Cortex of kidney (tissue), 1 donor: ENCODE measurements at regions not wholly inside any gene's neighbourhood (a gene's known extent, or its start where the extent isn't known, plus 50 kb on each side); places are given as distances from the start of the nearest gene placed in this dataset.

Experiments used
- DNase-seq: peaks from one replicate; lab custom pipeline; 2025; lab: John Stamatoyannopoulos, UW

DNA sequence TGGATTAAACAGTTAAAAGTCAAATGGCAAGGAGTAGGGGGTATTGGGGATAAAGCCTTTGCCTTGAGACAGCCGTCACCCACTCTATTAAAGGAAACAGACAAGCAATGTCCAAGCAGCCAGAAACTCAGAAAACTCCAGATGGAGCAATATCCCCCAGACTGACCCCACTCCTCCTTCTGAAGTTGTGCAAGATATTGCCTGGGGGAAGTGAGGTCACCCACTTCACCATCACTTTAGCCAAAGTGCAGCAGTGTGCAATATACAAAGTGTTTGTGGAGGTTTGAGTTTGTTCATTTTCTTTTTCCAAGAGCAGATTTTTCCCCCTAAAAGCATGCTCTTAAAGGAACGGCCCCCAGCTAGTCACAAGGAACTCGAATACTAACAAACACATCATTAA lies 125.1 kb downstream of the ETS2 start:
- no peak for DNase-seq

- DNase-seq: no peak
Measured at GRCh38 chr21:38930066-38930465, 124.3 kb downstream of the ETS2 start.

DNA sequence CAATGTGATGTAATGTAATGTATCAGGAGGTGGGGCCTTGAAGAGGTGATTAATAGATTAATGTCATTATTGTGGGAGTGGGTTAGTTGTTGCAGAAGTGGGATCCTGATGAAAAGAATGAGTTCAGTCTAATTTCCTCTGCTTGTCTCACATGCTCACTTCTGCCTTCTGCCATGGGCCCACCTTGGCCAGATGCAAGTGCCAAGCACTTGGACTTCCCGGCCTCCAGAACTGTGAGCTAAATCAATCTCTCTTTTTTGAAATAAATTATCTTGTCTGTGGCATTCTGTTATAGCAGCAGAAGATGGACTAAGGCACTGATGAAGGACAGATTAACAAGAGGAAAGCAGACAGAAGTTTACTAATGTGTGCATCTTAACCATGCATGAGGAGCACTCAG lies 123.9 kb downstream of the ETS2 start:
- DNase-seq: no peak

DNA sequence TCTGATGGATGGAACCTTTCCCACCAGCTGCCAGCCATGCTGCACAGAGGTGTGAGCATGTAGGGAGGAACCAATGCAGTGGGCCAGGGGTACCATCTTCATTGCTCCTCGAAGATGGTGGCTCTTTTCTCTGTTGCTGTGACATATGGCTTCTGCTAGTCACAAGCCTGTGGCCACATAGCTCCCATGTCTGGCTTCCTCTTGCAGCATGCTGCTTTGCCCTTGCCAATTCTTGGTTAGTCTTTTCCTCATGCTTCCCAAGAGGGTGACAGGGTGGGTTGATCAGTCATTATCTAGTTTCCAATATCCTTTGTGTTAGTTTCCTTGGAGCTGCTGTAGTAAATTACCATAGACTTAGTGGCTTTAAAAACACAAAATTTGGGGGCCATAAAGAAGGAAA lies 123.4 kb downstream of the ETS2 start:
- DNase-seq: no peak

GRCh38 chr21:38927776-38928175 lies 122.0 kb downstream of the ETS2 start:
- DNase-seq: no peak

- no peak for DNase-seq
Measured at GRCh38 chr21:38925923-38926322, 120.2 kb downstream of the ETS2 start.

- no peak for DNase-seq
Measured at GRCh38 chr21:38925478-38925877, 119.7 kb downstream of the ETS2 start.

GRCh38 chr21:38924954-38925353 lies 119.2 kb downstream of the ETS2 start:
- no peak for DNase-seq

- no peak for DNase-seq
Measured at GRCh38 chr21:38923429-38923828, 117.7 kb downstream of the ETS2 start.

DNA sequence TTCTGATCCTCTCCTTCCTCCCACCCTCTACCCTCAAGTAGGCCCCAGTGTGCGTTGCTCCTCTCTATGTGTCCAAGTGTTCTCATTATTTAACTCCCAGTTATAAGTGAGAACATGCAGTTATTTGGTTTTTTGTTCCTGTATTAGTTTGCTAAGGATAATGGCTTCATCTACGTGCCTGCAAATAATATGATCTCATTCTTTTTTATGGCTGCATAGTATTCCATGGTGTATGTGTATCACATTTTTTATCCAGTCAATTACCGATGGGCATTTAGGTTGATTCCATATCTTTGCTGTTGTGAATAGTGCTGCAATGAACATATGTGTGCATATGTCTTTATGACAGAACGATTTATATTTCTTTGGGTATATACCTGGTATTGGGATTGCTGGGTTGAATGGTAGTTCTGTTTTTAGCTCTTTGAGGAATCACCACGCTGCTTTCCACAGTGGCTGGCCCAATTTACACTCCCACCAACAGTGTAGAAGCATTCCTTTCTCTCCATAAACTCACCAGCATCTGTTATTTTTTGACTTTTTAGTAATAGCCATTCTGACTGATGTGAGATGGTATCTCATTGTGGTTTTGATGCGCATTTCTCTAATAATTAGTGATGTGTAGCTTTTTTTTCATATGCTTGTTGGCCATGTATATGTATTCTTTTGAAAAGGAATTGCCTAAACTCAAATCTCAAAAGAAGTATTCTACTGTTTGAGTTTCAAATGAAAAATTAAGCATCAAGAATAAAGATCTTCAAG lies 116.9 kb downstream of the ETS2 start:
- DNase-seq: no peak

DNA sequence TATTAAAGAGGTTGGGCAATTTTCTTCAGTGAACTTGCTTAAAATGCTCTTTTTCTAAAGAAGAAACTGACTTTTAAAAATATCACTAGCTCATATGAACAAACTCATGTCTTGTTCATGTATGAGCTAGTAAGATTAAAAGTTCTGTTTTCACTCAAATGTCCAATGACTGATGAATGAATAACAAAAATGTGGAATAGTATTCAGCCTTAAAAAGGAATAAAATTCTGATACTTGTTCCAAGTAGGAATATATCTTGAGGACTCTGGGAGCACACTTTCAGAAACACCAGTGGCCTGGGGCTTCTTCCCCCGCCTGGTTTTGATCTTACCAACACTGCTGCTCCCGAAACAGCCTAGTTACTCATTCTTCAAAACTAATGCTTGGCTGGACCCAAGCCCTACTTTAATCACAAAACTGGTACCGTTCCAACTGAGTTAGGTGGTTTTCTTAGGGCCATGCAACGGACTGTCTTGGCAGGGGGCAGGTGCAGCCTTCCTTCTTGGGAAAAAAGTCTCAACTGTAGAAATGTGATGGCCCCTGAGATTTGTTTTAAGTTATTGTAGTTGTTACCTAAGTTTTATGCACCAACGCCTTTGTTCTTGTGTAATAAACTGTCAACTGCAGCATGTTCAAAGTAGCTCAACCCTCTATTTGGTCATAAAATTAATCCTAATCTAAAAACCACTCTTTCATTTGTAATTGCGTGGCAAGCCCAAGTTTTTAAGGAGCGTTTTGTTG lies 116.0 kb downstream of the ETS2 start:
- no peak for DNase-seq

DNA sequence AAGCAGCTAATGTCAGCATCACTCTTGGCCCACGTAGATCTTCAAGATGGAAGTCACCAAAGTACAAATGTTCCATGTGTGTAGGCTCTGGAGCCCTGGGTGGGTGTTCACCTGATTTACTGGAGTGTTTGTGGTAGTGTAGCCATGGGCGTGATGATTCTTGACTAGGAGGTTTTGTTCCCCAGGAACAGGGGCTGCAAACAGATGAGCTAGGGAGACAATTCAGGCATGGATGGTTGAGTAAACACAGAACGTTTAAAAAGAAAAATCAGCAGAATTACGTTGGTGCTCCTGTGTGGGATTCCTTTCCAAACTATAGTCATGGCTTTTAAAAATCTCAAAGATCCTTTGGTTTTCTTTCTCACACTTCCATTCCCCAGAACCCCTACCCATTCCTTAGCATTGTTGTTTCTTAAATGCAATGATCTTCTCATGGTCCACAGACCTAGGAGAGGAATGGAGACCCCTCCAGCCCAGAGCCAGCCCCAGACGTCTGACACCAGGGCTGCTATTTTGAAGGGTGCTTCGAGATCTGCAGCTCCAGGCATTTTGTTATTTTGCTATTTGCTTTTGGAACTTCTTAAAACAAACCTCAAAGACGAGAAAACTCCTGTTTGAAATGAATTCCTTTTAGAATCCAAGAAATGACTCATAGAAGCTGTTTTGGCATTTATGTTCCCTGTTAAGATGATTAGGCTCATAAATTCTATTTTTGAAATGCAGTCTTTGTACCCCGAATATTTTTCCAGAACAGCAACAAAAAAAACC lies 115.1 kb downstream of the ETS2 start:
- no peak for DNase-seq

DNA sequence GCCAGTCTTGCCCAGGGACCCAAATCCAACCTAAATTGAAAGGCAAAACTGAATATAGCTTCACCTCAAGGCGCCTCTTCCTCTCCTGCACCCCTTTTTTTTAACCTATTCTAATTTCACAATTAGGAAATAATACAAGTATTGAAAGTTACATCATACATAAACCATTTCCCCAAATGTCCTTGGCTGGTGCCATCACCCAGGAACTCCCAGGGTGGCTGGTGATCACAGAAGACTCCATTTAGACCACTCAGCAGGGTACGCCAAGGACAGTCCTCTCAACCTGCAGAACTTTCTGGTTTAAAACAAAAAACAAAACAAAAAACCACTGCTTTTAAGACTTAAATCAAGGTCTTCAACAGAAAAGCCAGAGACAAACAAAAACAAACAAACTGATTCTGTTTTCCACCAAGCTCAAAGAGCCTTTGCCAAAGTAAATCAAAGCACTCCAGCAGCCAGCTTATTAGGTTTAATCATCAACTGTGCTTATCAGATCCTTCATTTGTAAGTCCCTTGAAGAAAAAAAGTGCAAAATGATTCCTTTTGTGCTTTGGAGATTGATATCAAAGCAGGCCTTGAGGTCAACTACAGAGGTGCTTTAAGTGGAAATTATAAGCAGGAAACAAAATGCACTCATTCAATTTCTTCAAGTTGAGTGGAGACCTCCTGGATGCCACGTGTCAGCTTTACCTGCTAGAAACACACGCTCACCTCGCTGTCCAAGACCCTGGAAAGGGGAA lies 113.0 kb downstream of the ETS2 start:
- no peak for DNase-seq

- no peak for DNase-seq
Measured at GRCh38 chr21:38917043-38917774, 111.5 kb downstream of the ETS2 start.

DNA sequence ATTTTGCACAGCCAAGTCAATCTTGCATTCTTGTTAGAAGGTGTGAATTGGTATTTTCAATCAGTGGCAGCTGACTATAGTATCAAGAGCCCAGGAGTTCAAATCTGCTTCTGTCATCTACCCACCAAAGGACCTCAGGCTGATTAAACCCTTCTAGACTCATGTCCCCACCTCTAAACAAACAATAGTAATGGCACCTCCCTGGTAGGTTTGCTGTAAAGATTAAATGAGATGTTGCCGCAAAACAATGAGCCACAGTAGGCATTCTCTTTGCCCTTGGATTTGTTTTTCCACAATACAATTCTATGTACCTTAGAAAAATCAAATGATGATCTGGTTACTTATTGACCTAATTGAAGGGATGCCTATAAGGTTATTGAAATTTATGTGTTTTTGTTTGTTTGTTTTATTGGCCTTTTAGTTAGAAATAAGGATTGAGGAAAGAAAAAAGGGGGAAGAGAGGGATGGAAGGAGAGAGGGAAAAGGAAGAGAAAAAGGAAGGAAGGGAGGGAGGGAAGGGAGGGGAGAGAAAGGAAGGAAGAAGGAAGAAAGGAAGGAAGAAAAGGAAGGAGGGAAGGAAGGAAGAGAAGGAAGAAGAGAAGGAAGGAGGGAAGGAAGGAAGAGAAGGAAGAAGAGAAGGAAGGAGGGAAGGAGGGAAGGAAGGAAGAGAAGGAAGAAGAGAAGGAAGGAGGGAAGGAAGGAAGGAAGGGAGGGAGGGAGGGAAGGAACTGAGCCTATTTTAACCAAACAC lies 110.7 kb downstream of the ETS2 start:
- no peak for DNase-seq

GRCh38 chr21:38915546-38915945 lies 109.8 kb downstream of the ETS2 start:
- DNase-seq: no peak

DNA sequence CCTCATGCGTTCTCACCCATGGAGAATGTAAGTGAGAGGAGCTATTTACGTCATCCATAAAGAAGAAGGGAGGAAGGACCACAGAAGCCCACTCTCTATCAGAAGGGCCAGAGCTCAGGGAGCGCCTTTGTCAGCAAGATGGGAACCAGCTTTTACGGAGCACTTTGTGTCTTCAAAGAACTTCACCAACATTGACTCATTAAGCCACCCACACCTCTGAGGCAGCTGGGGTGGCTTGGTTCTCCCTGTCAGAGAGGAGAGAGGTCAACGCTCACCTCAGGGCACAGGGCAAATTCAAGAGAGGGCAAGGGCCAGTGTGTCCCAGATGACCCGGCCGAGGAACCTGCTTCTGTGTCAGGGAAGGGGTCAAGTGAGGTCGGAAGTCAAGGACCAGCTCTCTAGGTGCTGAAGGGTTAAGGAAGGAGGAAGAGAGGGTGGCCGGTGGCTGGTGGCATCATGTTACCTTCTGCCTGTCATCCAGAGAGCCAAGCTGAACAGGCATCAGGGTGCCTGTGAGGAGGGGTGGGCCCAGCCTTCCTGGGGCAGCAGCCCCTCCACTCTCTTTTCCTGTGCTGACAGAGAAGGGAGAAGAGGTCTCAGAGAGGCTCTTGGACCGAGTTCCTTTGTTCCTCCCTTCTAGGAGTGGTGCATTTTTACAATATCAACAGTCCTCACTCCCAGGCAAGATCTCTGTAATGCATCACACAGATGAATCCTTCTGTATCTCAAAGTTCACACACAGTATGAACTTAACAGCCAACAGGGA lies 109.0 kb downstream of the ETS2 start:
- DNase-seq: no peak

- no peak for DNase-seq
Measured at GRCh38 chr21:38913893-38914527, 108.3 kb downstream of the ETS2 start.

DNA sequence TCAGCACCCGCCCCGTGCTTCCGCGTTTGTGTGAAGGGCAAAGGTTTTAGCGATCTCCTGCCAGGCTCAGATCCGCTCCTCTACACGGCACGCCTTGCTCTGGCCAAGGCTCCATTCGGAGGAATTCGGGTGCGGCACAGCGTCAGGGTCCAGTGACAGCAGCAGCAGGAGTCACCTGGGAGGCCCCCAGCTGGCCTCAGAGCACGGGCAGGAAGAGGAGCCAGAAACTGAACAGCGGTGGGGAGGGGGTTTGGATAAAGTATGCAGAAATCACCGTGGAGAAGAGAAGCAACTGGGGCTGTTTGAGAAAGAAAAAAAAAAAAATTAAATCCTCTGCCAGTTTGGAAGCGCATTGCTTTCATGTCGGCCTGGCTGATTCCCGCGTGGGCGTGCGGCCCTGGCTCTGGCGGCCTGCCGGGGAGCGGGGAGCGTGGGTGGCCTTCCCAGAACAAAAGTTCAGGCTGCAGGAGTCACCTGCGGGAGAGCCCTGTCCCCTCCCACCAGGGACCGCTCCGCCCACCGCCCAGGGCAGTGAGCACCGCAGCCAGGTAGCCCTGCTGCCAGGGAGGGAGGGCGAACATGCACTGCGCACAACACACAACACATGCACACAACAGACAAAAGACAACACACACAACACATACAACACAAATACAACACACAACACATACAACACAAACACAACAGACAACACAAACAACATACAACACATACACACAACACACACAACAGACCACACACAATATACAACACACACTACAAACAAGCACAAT lies 107.6 kb downstream of the ETS2 start:
- DNase-seq: peak; percentile 57
